GM13976 (cell line): ENCODE measurements at regions not wholly inside any gene's neighbourhood (a gene's known extent, or its start where the extent isn't known, plus 50 kb on each side); places are given as distances from the start of the nearest gene placed in this dataset.
A peak's percentile ranks its signal among the peaks of the same experiment; 100 is the strongest.

Source experiments
- DNase-seq: peaks from one replicate; pipeline ENCODE4 v3.0.0; 2012; ENCODE audit warnings: low spot score
- in situ Hi-C: fragments of 300-500 bp; cut with MboI; formaldehyde crosslinking; loops from one replicate; pipeline ENCODE4 v1.12.0; 2022; ENCODE audit warnings: low sequenced_read_pairs, mixed read lengths, inconsistent platforms; ENCODE audit not compliant: unreplicated experiment
- TF ChIP-seq, protein P1 (sequence below): IDR thresholded peaks from 2 replicates; pipeline ENCODE4 v1.5.1; 2012; ENCODE audit warnings: borderline replicate concordance, mild to moderate bottlenecking; ENCODE audit not compliant: insufficient read depth; ENCODE audit errors: extremely low read depth, missing control alignments, control extremely low read depth

DNA sequence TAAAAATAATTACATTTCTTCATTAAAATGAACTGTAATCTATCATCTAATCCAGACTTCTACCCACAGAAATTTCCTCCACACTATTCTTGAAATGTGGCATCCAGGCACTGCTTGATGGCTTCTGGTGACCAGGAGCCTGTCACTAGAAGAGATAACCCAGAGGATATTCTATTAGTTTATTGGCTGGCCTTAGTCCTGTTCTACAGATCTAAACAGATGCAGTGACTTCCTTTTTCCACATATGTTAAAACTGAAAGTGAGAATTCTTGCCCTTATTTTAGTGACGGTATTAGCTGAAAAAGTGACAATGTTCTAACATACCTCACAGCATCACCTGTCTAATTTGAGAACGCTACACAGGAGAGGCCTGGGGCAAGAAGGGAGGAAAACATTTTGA, 775.4 kb downstream of the TSN start:
- TF ChIP-seq, protein P1, sequence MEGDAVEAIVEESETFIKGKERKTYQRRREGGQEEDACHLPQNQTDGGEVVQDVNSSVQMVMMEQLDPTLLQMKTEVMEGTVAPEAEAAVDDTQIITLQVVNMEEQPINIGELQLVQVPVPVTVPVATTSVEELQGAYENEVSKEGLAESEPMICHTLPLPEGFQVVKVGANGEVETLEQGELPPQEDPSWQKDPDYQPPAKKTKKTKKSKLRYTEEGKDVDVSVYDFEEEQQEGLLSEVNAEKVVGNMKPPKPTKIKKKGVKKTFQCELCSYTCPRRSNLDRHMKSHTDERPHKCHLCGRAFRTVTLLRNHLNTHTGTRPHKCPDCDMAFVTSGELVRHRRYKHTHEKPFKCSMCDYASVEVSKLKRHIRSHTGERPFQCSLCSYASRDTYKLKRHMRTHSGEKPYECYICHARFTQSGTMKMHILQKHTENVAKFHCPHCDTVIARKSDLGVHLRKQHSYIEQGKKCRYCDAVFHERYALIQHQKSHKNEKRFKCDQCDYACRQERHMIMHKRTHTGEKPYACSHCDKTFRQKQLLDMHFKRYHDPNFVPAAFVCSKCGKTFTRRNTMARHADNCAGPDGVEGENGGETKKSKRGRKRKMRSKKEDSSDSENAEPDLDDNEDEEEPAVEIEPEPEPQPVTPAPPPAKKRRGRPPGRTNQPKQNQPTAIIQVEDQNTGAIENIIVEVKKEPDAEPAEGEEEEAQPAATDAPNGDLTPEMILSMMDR, result no peak

GRCh38 chr2:122531290-122532071, 776.0 kb downstream of the TSN start:
- TF ChIP-seq, protein P1, result peak; percentile 11
- in situ Hi-C loops, result no loop called here
- no peak for DNase-seq

More for the DNA sequence above, 775.4 kb downstream of the TSN start:
- peak; percentile 62 for DNase-seq
- in situ Hi-C loops, result no loop called here

GRCh38 chr2:122532072-122532344, 776.6 kb downstream of the TSN start:
- no peak for DNase-seq
- TF ChIP-seq, protein P1, result no peak
- in situ Hi-C loops, result no loop called here

- in situ Hi-C loops, result no loop called here
- no peak for DNase-seq
- TF ChIP-seq, protein P1, result no peak
These were observed 777.0 kb downstream of the TSN start for GRCh38 chr2:122532481-122532880.

- TF ChIP-seq, protein P1, result no peak
- DNase-seq, result no peak
- in situ Hi-C loops, result no loop called here
These were observed 780.6 kb downstream of the TSN start for GRCh38 chr2:122535960-122536505.

DNA sequence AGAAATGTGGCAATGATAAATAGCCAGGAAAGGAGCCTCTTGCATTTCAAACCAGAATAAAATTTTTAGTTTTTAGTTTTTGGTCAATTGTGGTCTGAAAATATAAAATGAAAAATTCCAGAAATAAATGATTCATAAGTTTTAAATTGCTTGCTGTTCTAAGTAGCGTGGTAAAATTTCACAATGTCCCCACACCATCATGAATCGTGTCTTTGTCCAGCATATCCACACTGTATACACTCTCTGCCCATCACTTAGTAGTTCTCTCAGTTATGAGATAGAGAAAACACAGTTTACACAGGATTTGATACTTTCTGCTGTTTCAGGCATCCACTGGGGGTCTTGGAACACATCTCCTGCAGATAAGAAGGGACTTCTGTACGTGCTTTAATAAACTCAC, 783.9 kb downstream of the TSN start:
- in situ Hi-C loops, result no loop called here
- TF ChIP-seq, protein P1, result no peak
- DNase-seq, result no peak
